ENCODE measurements at regions not wholly inside any gene's neighbourhood (a gene's known extent, or its start where the extent isn't known, plus 50 kb on each side); places are given as distances from the start of the nearest gene placed in this dataset.

DNA sequence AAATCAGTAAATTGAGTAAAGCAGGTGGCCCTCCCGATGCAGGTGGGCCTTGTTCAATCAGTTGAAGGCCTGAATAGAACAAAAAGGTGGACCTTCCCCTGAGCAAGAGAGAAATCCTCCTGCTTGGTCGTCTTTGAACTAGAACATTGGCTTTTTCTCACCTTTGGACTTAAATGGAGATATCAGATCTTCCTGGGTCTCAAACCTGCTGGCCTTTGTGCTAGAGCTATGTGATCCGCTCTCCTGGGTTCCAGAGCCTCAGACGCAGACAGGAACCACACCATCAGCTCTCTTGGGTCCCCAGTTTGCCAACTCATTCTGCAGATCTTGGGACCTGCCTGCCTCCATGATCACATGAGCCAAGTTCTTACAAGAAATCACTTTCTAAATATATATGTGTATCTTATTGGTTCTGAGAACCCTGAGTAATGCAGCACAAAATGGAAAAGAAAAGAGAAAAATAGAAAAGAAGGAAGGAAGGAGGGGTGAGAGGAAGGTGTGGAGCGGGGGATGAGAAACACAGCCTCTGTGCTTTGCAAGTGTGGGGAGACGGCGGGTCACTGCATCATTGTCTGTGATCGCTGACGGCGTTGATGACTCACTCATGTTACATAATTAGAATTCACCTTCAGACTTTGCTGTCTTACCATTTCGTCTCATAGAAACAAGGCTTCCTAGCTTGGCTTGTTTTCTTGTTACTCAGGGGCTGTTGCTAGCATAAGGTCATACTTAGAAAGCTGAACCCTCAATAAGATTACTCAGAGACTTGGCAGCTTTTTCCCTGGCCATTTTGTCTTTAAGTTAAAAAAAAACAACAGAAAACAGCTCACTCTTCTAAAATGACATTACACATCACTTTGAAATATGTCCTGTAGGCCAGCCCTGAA lies 85.7 kb upstream of the NEDD9 start (continued):
- TF ChIP-seq ZNF609 (CRISPR knock-in tag; IDR thresholded peaks at IDR 0.05; ENCODE audit: borderline replicate concordance) (peak; percentile 22; the same call in 1 of the 2 replicates), DNMT1 (CRISPR knock-in tag; IDR thresholded peaks at IDR 0.05) (no peak), MLLT10 (CRISPR knock-in tag; IDR thresholded peaks at IDR 0.05) (no peak), HNRNPK (IDR thresholded peaks at IDR 0.05; ENCODE audit: low read depth, low read length, poor library complexity, severe bottlenecking) (no peak), MYPOP (CRISPR knock-in tag; IDR thresholded peaks at IDR 0.05) (peak; percentile 72), MXD4 (CRISPR knock-in tag; IDR thresholded peaks at IDR 0.05) (no peak), CAMTA2 (CRISPR knock-in tag; IDR thresholded peaks at IDR 0.05; ENCODE audit: borderline replicate concordance) (no peak), ZNF567 (CRISPR knock-in tag; IDR thresholded peaks at IDR 0.05; ENCODE audit: borderline replicate concordance) (no peak), CBFB (CRISPR knock-in tag; IDR thresholded peaks at IDR 0.05) (no peak), ZNF660 (CRISPR knock-in tag; IDR thresholded peaks at IDR 0.05; ENCODE audit: borderline replicate concordance, low read depth) (no peak), ZNF333 (CRISPR knock-in tag; IDR thresholded peaks at IDR 0.05; ENCODE audit: borderline replicate concordance) (no peak), ZNF3 (CRISPR knock-in tag; IDR thresholded peaks at IDR 0.05) (no peak), CCDC6 (CRISPR knock-in tag; IDR thresholded peaks at IDR 0.05) (no peak), YY1 (IDR thresholded peaks at IDR 0.05; ENCODE audit: insufficient read depth, insufficient replicate concordance, low read depth, low read length) (no peak), U2AF2 (IDR thresholded peaks at IDR 0.05; ENCODE audit: low read depth, low read length) (no peak)
- TF ChIP-seq, protein P1, sequence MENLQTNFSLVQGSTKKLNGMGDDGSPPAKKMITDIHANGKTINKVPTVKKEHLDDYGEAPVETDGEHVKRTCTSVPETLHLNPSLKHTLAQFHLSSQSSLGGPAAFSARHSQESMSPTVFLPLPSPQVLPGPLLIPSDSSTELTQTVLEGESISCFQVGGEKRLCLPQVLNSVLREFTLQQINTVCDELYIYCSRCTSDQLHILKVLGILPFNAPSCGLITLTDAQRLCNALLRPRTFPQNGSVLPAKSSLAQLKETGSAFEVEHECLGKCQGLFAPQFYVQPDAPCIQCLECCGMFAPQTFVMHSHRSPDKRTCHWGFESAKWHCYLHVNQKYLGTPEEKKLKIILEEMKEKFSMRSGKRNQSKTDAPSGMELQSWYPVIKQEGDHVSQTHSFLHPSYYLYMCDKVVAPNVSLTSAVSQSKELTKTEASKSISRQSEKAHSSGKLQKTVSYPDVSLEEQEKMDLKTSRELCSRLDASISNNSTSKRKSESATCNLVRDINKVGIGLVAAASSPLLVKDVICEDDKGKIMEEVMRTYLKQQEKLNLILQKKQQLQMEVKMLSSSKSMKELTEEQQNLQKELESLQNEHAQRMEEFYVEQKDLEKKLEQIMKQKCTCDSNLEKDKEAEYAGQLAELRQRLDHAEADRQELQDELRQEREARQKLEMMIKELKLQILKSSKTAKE (CRISPR knock-in tag; IDR thresholded peaks at IDR 0.05; ENCODE audit: borderline replicate concordance): no peak; the same call in 1 of the 2 replicates
- TF ChIP-seq, protein P2, sequence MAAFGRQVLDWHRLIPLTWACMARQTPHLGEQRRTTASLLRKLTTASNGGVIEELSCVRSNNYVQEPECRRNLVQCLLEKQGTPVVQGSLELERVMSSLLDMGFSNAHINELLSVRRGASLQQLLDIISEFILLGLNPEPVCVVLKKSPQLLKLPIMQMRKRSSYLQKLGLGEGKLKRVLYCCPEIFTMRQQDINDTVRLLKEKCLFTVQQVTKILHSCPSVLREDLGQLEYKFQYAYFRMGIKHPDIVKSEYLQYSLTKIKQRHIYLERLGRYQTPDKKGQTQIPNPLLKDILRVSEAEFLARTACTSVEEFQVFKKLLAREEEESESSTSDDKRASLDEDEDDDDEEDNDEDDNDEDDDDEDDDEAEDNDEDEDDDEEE (CRISPR knock-in tag; IDR thresholded peaks at IDR 0.05): no peak
- TF ChIP-seq, protein P3, sequence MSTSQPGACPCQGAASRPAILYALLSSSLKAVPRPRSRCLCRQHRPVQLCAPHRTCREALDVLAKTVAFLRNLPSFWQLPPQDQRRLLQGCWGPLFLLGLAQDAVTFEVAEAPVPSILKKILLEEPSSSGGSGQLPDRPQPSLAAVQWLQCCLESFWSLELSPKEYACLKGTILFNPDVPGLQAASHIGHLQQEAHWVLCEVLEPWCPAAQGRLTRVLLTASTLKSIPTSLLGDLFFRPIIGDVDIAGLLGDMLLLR (CRISPR knock-in tag; IDR thresholded peaks at IDR 0.05): no peak

Measured in HepG2 (cell line).